ENCODE measurements at regions not wholly inside any gene's neighbourhood (a gene's known extent, or its start where the extent isn't known, plus 50 kb on each side); places are given as distances from the start of the nearest gene placed in this dataset.
"Not testable (repeated sequence)": the region's sequence is repeated elsewhere in the genome, so short reads cannot be mapped to it uniquely, and the experiment has no call there.

DNA sequence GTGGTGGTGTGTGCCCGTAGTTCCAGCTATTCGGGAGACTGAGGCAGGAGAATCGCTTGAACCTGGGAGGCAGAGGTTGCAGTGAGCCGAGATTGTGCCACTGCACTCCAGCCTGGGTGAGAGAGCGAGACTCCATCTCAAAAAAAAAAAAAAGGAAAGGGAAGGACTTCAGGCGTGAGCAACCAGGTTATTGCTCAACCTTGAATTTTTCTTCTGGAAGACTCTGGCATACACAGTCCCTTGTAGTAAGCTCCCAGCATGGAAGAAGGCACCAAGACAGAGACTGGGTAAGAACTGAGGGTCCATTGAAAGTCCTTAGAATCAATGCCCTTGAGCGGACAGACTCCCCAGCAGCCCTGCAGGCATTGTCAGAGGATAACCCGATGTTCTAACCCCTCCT lies 75.0 kb downstream of the C9orf50 start:
- DNase-seq: not testable (repeated sequence)

DNA sequence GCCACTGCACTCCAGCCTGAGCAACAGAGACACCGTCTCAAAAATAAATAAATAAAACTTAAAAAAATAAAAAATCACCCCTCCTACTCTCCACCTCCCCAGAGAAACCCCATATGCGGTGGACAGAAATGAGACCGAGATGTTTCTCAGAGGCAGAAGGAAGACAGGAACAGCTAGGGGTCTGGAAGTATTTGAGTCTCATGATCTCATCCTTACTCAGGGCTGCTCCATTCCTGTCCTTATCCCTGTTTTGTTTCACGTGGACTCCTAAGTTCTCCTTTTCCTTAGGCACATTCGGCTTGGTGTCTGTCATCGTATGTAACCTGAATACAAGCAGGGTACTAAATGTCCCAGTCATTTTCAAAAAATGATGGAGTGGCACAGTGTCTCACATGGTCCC lies 76.1 kb downstream of the C9orf50 start:
- DNase-seq: no peak

DNA sequence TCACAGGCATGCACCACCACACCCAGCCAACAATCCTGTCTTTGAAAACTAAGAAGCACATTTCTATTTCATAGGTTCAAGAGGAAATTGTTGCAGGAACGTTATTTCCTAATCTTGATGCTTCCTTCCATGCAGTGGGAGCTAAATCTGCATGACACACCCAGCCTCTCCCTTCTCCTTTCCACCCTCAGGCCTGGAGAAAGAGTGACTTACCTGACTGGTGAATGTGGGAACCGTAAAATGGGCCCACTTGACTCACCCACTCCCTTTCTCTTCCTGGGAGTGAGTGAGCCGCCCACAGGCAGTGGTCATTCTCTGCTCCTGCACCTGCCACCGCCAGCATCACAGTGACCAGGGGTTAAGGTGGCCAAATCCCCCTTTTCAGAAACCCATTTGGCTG lies 78.2 kb downstream of the C9orf50 start:
- DNase-seq: no peak

DNA sequence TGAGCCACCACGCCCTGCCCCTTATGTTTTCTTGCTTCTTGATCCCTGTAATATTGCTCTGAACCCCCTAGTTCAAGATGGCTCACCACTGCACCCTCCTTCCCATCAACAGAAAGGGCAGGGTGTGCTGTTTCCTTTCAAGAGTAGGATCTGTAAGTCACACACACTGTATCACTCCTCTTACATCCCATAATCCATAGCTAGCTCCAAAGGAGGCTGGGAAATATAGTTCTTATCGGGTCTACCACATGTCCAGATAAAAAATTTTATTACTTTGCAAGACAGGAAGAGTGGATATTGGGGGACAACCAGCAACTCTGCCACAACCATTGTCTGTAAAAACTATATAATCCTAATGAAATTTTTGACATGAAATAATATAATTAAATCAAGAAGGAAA lies 79.6 kb downstream of the C9orf50 start:
- DNase-seq: no peak

DNA sequence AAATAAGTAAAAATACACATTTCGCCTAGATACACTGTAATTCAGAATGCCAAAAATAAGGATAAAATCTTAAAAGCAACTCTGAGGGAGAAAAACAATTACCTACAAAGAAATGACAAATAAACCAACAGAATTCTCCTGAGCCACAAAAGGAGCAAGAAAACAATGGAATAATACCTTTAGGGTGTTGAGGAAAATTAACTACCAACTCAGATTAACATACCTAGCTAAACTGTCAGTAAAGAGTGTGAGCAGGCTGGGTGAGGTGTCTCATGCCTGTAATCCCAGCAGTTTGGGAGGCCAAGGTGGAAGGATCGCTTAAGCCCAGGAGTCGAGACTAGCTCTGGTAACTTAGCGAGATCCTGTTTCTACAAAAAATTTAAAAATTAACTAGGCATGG lies 81.5 kb downstream of the C9orf50 start:
- no peak for DNase-seq

DNA sequence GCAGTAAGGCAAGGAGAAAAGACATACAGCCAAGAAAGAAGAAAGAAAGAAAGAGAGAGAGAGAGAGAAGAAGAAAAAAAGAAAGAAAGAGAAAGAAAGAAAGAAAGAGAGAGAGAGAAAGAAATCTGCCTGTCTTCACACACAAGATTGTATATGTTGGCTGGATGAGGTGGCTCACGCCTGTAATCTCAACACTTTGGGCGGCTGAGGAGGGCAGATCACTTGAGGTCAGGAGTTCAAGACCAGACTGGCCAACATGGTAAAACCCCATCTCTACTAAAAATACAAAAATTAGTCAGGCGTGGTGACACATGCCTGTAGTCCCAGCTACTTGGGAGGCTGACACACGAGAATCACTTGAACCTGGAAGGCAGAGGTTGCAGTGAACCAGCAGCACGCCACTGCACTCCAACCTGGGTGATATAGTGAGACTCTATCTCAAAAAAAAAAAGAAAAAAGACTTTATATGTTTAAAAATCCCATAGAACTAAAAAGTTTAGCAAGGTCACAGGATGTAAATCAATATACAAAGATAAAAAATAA lies 89.0 kb downstream of the C9orf50 start:
- not testable (repeated sequence) for DNase-seq

DNA sequence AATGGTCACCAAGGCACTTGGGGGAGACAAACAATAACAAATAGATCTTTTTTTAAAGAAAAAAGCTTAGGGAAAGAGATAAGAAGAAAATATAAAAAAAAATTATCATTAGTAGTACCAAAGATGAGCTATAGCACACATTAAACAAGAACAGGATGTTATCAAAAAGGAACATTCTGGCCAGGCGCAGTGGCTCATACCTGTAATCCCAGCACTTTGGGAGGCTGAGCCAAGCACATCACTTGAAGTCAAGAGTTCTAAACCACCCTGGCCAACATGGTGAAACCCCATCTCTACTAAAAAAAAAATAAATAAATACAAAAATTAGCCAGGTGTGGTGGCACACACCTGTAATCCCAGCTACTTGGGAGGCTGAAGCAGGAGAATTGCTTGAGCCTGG lies 92.9 kb downstream of the C9orf50 start:
- not testable (repeated sequence) for DNase-seq

DNA sequence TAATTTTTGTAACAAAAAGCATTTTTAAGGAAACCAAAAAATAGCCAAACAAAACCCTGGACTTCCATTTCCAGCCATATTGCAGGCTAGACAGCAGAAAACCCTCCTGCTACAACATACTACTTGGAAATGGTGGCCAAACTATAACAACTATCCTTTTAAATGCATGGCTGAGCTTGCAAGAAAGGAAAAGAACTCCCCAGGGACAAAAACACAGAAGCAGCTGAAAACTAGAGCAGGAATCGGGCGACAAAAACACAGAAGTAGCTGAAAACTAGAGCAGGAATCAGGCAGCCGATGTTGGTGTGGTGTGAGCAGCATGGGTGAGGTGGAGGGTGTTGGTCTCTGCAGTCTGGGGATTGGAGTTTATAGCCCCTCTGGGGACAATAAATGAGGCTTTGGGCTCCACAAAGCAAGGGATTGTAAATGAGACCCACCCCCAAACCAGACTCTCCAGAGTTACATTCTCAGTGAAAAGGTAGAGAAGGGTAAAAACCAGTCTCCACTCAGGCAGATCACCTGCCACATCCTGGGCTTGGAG lies 95.2 kb downstream of the C9orf50 start:
- DNase-seq: no peak

DNA sequence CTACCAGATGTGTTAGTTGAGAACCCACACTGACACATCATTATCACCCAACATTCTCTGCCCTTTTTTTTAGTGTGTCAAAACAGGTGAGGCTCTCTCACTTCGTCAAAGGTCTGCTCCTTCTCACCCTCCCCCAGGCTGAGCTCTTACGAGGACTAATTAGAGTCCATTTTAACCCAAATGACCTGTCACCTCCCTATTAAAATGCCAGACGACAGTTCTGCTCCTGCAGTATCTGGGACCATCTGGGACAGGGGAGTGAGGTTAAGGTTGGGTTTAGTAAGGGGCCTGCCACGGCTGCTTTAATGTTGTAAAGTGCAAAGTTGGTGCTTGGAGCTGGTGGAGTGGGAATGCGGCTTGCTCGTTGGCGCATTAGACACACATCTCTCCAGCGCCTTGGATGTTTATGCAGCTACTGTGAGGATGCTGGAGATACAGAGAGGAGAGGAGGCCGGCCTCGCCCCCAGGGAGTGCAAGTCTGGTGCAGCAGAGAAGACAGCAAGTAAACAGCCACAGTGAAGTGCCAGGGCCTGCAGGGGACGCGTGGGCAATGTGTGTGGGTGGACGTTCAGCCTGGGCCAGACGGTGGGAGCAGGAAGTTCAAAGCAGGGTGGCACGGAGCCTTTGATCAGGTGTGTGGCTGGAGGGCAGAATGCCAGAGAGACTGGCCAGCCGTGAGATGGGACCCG lies 96.2 kb downstream of the C9orf50 start:
- no peak for DNase-seq

DNA sequence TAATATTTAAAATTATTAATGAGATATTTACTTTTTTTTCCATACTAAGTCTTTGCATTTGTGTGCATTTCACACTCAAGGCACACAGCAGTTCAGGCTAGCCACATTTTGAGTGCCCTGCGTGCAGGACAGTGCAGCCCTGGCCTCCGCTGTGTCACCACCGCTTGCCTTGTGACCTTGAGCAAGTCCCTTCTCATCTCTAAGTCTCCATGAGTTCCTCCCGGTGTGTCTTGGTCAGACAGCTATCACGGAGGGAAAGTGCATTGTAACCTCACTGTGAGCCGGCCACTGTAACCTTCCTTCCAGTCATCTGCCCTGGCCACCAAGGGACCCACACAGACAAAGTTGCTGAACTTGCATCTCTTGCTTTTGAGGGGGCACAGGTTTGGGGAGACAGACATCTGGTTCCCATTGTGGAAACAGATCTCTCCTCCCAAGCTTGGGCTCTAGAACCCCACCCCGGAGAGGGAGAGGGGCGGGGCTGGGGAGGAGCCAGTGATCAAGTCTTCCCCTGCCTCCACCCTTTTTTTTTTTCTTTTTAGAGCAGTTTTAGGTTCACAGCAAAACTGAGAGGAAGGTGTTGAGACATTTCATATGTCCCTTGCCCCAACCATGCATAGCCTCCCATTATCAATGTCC lies 96.8 kb downstream of the C9orf50 start:
- DNase-seq: no peak

DNA sequence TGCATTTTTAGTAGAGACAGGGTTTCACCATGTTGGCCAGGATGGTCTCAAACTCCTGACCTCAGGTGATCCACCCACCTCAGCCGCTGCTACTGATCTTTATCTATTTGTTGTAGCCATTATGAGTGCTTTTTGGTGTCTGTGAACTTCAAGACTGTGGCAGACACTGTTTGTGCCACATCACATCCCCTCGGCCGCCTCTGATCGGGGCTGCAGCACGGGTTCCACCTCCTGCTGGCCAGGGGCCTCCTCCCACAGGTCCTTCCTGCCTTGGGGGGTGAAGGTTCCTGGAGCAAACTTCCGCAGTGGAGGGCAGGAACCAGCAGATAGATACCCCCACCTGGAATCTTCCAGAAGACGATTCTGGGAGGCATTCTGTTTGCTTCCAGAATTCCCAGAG lies 98.5 kb downstream of the C9orf50 start:
- DNase-seq: no peak

DNA sequence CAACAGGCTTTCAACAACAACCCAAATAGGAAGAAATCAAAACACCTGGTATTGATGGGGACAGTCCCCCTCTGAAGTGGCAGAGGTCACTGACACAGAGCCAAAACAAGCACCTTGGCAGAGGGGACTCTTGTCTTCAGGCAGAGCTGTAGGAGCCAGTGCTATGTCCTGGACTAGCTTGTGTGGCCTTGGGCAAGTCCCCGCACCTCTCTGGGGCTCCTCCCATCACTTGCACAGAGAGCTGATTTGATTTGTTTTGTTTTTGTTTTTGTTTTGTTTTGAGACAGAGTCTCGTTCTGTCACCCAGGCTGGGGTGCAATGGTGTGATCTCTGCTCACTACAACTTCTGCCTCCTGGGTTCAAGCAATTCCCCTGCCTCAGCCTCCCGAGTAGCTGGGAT lies 100.8 kb downstream of the C9orf50 start:
- no peak for DNase-seq

DNA sequence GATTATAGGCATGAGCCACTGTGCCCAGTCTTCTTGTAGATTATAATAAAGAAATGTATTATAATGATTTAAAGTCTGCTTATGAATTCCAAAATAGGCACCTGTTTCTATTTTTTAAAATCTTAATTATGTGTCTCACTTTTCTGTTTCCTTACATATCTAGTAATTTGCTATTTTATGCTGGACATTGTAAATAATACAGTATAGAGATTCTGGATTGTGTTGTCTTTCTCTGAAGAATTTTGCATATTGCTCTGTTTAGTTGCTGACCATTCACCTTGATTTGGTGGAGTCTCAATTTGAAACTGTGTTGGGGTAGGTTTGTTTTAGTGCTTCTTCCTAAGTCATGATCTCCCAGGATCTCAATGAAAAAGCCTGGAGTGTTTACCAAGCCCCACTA lies 102.8 kb downstream of the C9orf50 start:
- DNase-seq: no peak

DNA sequence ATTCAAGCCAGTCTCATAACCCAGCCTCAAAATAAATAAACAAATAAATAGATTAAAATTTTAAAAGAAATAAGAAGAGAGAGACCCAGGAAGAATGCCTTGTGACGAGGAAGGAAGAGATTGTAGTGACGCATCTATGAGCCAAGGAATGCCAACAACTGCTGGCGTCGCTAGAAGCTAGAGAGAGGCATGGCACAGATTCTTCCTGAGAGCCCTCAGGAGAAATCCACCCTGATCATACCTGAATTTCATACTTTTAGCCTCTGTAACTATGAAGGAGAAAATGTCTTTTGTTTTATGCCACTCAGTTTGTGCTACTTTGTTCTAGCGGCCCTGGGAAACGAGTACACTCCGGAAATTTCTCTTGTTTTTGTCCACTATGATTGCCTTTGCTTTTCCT lies 103.9 kb downstream of the C9orf50 start:
- DNase-seq: no peak

DNA sequence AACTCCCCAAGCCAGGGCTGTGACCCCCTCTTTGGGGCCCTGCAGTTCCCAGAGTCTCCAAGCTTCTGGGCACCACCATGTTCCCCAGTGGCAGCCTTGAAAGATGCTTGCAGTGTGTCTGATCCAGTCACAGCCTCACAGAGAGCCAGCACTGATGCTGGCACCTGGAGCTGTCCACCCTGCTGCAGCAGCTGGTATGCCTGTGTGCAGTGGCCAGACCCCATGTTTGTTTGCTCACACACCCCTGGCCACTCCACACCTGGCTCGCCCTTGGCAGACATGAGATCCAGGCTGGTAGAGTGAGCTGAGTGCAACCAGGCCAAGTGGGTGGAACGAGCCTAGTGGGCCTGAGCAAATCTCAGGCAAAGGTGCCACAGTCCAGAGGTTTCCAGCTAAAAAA lies 106.0 kb downstream of the C9orf50 start:
- DNase-seq: no peak

DNA sequence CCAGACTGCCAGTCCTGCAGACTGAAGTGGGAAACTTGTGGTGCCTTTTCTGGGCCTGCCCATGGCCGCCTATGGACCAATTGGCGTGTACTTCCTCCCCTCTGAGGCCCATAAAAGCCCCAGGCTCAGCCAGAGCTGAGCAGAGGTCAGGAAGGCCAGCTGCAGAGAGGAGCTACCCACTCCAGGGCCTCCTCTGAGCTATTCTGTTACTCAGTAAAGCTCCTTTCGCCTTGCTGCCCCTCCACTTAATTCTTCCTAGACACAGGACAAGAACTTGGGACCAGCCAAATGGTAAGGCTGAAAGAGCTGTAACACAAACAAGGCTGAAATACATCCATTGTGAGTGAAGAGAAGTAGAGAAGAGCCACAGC lies 106.4 kb downstream of the C9orf50 start:
- no peak for DNase-seq

DNA sequence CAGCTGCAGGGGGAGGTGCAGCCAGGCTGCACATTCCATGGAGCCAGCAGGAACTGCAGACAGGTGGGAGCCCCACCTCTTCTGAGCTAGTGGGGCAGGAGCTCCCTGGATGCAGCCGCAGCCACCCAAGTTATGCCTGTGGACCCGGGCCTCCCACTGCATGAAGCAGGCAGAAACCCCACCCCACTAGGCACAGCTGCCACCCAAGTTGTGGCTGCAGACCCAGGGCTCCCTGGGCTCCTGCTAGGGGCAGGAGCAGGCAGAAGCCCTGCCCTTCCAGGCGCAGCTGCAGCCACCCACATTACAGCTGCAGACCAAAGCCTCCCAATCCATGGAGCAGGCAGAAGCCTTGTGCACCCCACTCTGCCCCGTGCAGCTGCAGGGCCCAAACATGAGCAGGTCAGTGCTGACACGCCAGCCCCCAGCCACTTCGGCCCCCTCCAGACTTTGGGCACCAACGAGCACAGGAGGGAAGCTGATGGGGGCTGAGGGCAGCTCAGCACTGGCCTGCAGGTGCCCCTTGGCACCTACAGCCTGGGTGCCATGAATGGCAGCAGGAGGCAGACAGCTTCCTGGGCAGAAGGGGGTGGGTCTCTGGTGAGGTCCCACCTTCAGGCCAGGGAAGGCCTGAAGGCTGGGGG lies 106.9 kb downstream of the C9orf50 start:
- no peak for DNase-seq

DNA sequence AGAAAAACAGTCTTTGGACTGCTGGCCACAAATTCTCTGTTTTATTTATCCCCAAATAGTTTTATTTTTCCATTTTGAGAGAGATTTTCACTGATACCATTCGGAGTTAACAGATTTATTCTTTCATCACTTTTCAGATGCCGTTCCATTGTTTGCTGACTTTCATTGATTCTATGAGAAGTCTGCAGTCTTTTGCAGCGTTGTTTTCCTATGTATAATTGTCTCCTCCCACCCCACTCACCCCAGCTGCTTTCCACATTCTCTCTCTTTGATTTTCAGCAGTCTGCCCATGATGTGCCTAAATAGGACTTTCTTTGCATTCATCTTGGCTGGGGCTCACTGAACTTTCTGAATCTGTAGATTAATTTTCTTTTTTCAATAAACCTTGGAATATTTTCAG lies 107.6 kb downstream of the C9orf50 start:
- DNase-seq: no peak

DNA sequence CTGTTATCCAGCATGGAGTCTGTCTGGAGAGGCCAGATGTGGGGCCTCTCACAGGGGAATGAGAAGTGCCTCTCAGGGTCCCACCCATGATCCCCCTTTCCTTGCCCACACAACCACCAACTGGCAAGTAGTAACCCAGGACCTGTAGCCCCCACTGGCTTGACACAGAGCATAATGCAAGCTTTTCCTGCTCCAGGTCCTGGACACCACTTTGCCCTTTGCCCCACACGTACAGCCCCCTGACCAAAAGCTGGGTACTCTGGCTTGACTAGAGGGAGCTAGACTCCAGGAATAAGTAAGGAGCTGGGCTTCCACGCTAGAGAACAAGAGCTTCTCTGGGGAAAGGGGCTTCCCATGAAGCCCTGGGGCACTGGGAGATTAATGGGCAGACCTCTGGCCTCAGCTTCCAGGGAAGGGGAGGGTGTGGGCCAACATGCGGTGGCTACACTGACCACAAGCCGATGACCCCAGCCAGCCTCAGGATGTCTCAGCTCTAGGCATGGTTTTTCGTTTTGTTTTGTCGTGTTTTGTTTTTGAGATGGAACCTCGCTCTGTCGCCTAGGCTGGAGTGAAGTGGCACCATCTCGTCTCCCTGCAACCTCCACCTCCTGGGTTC lies 109.5 kb downstream of the C9orf50 start:
- no peak for DNase-seq

DNA sequence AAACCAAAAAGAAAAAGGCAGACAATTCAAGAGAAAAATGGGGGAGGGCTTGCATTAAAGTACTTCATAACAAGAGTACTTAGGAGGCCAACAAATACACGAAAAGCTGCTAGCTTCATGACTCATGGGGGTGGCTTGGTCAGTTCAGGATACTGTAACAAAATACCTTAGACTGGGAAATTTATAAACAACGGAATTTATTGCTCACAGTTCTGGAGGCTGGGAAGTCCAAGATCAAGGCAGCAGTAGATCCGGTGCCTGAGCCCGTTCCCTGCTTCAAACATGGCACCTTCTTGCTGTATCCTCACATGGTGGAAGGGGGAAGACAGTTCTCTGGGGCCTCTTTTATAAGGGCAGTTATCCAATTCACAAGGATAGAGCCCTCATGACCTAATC lies 111.4 kb downstream of the C9orf50 start:
- DNase-seq: no peak

DNA sequence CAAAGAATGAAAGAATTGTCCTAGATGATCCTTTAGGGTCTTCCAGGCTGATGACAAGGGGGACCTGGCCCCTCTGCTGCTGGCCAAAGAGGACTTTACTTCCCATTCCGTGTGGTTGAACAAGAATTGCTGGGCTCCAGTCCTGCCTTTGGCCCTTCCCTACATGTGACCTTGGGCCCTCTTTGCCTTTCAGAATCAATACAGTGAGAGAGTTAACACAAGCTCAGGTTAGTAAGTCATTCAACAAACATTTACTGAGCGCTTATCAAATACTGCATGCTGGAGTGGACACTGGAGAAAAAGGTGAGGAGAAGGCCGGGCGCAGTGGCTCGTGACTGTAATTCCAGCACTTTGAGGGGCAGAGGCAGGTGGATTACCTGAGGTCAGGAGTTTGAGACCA lies 113.1 kb downstream of the C9orf50 start:
- no peak for DNase-seq

DNA sequence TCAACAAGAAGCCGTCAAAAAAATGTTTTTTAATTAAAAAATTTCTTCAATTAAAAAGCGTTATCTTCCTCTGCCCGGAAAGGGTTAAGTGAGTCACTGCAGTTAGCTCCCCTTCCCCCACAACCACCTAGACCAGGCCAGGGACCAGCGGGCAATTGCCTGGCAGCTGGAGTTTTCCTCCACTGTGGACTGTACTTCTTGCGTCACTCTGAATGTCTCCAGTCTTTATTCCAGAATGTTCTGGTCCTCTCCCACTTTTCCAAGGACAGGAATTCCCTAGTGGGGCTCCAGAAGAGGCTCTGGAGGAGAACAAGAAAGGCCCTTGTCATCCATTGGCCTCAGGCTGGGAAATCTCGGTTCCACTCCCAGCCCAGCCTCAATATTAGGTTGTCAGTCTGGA lies 114.0 kb downstream of the C9orf50 start:
- no peak for DNase-seq

DNA sequence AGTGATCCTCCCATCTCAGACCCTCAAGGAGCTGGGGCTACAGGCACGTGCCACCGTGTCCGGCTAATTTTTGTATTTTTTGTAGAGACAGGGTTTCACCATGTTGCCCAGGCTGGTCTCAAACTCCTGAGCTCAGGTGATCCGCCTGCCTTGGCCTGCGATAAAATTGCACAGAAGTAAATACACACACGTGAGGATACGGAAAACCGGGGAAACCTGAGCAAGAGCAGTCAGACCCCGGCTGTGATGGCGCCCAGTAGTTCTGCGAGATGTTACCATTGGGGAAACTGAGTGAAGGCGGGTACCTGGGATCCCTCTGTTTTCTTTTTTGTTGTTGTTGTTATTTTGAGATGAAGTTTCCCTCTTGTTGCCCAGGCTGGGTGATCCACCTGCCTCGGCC lies 114.9 kb downstream of the C9orf50 start:
- DNase-seq: no peak

All from T-helper 1 cell (primary cell).